ENCODE measurements at regions not wholly inside any gene's neighbourhood (a gene's known extent, or its start where the extent isn't known, plus 50 kb on each side); places are given as distances from the start of the nearest gene placed in this dataset.
"Not testable (repeated sequence)": the region's sequence is repeated elsewhere in the genome, so short reads cannot be mapped to it uniquely, and the experiment has no call there.

- no peak for DNase-seq
Measured at GRCh38 chr6:47180633-47181032, 129.1 kb downstream of the TNFRSF21 start.

GRCh38 chr6:47179286-47179685 is 130.4 kb downstream of the TNFRSF21 start:
- no peak for DNase-seq

DNA sequence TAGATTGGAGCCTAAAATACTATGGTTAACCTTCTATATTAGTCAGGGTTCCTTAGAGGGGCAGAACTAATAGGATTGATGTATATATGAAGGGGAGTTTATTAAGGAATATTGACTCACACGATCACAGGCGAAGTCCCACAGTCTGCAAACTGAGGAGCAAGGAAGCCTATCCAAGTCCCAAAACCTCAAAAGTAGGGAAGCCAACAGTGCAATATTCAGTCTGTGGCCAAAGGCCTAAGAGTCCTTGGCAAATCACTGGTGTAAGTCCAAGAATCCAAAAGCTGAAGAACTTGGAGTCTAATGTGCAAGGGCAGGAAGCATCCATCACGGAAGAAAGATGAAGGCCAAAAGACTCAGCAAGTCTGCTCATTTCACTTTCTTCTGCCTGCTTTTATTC is 133.5 kb upstream of the ADGRF1 start:
- DNase-seq = no peak

DNA sequence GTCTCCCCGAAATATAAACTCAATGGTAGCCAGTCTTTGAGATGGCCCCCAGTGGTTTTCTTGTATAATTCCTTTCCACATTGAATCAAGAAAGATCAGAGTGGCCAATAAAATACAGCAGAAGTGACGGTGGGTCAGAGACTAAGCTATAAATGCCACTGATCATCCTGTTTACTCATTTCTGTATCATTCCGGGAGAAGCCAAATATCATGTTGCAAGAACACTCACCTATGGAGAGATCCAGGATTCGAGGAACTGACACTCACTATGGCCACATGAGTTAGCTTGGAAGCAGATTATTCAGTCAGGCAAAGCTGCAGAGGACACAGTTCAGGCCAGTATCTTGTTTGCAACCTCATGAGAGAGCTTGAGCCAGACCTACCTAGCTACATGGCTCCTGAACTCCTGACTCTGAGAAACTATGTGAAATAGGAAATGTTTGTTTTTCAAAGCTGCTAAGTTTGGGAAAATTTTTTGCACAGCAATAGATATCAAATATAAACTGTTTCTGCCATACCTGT is 132.4 kb upstream of the ADGRF1 start:
- DNase-seq = no peak

DNA sequence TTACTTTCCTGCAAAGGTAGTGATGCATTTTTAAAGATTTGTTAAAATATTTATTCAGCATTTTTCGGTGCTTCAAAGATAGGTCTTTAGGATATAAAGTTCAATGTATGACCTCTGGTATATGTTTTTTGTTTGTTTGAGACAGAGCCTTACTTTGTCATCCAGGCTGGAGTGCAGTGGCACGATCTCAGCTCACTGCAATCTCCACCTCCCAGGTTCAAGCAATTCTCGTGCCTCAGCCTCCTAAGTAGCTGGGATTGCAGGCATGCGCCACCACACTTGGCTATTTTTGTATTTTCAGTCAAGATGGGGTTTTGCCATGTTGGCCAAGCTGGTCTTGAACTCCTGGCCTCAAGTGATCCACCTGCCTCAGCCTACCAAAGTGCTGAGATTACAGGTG is 131.9 kb upstream of the ADGRF1 start:
- DNase-seq = not testable (repeated sequence)

DNA sequence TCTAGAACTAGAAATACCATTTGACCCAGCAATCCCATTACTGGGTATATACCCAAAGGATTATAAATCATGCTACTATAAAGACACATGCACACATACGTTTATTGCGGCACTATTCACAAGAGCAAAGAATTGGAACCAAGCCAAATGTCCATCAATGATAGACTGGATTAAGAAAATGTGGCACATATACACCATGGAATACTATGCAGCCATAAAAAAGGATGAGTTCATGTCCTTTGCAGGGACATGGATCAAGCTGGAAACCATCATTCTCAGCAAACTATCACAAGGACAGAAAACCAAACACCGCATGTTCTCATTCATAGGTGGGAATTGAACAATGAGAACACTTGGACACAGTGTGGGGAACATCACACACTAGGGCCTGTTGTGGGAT is 131.0 kb upstream of the ADGRF1 start:
- not testable (repeated sequence) for DNase-seq

GRCh38 chr6:47170617-47170947 is 128.4 kb upstream of the ADGRF1 start:
- no peak for DNase-seq

- DNase-seq = no peak
Measured at GRCh38 chr6:47169785-47170616, 127.9 kb upstream of the ADGRF1 start.

- DNase-seq = no peak
Measured at GRCh38 chr6:47168180-47168579, 126.0 kb upstream of the ADGRF1 start.

GRCh38 chr6:47165918-47166317 is 123.8 kb upstream of the ADGRF1 start:
- DNase-seq = no peak

DNA sequence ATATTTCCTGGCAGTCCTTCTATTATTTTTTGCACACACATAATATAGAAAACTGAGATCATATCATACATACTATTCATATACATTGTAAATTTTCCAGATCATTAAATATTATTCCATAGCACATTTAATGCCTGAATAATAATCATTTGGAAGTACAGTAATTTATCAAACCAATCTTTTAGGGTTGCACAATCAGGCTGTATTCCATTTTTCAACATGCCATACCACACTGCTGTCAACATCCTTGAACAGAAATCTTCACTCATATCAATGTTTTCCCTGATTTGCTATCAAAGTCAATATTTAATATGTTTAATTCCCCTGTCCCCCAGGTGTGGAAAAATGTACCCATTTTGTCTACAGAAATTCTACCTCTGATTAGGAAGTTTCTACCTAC is 122.7 kb upstream of the ADGRF1 start:
- no peak for DNase-seq

DNA sequence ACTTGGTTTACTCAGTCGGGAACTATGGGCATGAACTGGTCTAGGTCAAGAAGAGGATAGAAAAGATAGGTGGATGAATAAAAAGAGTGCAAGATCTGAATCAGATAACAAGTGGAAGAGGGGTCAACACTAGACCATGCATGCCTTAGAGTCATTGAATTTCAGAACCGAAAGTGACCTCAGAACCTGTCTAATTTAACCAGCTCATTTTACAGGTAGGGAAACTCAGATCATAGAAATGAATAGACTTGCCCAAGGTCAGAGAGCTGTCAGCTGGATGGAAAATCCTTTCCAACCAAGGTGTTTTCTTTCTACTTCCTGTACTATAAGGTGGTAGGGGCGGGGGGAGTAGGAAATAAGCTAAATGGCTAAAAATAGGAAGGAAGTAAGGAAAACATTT is 121.4 kb upstream of the ADGRF1 start:
- DNase-seq = no peak

DNA sequence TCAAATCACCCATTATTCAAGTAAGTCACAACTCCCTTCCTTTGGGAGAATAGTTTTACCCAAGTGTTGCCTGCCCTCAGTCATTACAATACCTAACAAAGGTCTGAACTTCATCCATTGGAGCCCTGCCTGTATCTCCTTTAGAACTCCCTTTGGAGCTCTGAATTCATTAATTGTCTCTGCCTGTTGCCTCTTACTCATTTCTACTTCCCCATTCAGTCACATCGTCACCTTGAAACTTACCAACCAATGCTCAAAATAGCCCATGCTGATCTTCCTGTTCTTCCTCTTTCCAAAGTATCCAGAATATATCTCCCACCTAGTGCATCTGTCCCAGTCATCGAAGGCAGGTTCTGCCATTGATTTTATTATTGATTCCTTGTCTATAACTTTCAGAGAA is 120.7 kb upstream of the ADGRF1 start:
- no peak for DNase-seq

- no peak for DNase-seq
Measured at GRCh38 chr6:47162231-47162630, 120.1 kb upstream of the ADGRF1 start.

DNA sequence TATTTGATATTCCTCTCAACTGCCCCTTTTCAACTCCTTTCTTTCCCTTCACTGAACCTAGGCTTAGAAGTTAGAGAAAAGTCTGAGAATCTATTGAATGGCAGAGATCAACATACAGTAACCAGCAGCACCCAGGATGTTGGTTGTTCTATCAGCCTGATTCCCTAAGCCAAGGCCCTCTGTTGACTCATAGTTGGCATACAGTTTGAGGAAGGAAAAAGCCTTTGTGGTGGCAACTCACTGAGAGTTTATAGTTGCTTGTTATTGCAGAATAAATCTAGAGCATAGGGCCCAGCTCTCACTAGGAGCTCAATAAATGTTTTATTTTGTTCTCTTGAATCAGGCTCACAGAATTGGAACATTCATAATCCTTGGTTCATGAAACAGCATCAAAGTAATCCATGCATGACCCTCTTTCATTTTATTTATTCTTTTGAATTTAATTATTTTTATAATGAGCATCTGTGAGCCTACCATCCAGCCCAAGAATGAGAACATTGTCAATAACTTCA is 119.1 kb upstream of the ADGRF1 start:
- DNase-seq = no peak

DNA sequence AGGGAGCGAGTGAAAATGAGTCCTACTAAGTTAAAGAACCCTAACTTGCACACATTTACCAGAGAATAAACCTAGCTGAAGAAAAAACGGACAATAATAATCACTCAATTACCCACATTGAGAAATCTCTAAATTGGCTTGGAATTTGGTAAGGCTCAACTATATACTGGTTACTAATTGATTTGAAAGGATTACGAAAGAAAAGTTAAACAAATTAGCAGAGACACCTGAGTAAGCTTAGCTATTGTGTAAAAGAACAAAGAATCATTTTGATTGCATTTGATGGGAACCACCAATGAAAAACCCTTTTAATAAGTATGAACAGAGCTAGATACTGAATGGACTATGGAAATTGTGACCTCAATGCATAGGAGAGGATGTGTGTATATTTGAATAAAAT is 118.6 kb upstream of the ADGRF1 start:
- peak; percentile 31 for DNase-seq

DNA sequence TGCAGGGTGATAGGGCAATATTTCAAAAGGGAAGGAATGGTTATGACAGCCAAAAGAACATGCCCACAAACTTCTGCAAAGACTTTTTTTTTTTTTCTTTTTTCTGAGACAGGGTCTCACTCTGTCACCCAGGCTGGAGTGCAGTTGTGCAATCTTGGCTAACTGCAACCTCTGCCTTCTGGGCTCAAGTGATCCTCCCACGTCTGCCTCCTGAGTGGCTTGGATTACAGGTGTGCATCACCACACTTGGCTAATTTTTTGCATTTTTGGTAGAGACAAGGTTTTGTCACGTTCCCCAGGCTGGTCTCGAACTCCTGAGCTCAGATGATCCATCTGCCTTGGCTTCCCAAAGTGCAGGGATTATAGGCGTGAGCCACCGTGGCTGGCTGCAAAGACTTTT is 117.6 kb upstream of the ADGRF1 start:
- no peak for DNase-seq

- DNase-seq = no peak
Measured at GRCh38 chr6:47157653-47158219, 115.6 kb upstream of the ADGRF1 start.

GRCh38 chr6:47157063-47157462 is 114.9 kb upstream of the ADGRF1 start:
- no peak for DNase-seq

GRCh38 chr6:47156196-47156595 is 114.1 kb upstream of the ADGRF1 start:
- no peak for DNase-seq

DNA sequence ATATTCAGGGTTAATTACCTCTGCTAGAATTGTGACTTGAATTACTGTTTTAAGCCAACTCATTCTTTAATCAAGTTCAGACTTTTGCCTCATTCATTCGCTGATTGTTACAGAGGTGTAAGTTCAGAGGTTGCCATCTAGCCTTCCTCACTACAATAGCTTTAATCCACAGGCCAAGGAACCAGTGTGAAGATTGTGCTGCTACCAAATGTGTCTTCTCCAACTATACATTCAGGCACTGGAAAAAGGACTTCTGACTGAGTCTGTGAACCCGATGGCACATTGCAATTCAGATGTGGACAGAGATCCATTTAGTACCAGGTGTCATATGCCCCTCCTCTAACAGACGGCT is 111.2 kb upstream of the ADGRF1 start:
- DNase-seq = no peak

GRCh38 chr6:47152666-47153403 is 110.7 kb upstream of the ADGRF1 start:
- DNase-seq = no peak

GRCh38 chr6:47151232-47151898 is 109.2 kb upstream of the ADGRF1 start:
- no peak for DNase-seq
